SH-SY5Y (cell line): ENCODE measurements at regions not wholly inside any gene's neighbourhood (a gene's known extent, or its start where the extent isn't known, plus 50 kb on each side); places are given as distances from the start of the nearest gene placed in this dataset.

ENCODE experiments used
- GATA2 ChIP-seq: IDR thresholded peaks from 2 replicates; pipeline ENCODE4 v1.6.1; 2011; ENCODE audit warnings: mild to moderate bottlenecking, low read depth, low read length
- GATA3 ChIP-seq: IDR thresholded peaks from 2 replicates; pipeline ENCODE4 v1.6.1; 2011; ENCODE audit warnings: low read depth, mild to moderate bottlenecking, low read length, moderate library complexity

DNA sequence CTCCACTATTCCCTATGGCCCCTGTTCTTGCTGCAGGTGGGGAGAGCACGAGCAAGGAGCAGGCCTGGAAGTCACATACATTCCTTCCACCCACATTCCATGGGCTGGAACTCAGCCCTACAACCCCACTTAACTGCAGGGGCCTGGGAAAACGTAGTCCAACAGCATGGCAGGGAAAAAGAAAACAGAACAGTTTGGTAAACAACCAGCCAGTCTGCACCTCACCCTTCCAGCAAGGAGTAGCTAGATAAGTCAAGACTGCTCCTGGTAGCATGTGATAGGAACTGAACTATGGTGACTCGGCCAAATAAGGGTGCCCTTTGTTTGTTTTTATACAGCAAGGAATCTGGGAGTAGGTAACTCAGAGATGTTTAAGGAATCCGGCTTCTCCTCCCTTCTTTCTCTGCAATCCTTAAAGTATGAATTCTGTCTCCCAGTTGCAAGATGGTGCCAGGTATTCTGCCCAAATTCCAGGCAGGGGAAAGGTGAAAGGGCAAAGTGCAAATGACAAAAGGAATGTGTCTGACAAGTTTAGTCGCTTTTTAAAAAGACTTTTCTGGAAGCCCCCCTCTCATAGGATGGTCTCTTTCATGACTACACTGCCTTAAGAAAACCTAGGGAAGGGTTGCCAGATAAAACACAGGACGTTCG lies 311.7 kb upstream of the NEBL start:
- TF ChIP-seq GATA3, result no peak
- no peak for TF ChIP-seq GATA2
